HG03196 (cell line): ENCODE measurements at regions not wholly inside any gene's neighbourhood (a gene's known extent, or its start where the extent isn't known, plus 50 kb on each side); places are given as distances from the start of the nearest gene placed in this dataset.
"Not testable (repeated sequence)": the region's sequence is repeated elsewhere in the genome, so short reads cannot be mapped to it uniquely, and the experiment has no call there.

ENCODE experiments used
- ATAC-seq: cut with Tn5 transposase; IDR thresholded peaks from one replicate; pipeline ENCODE4 v1.9.1; 2021; ENCODE audit not compliant: unreplicated experiment

GRCh38 chr4:62771983-62772557 is 1571.9 kb downstream of the ADGRL3 start:
- no peak for ATAC-seq

GRCh38 chr4:62740296-62740695 is 1540.2 kb downstream of the ADGRL3 start:
- ATAC-seq = no peak

GRCh38 chr4:62717154-62717553 is 1517.0 kb downstream of the ADGRL3 start:
- ATAC-seq = no peak

GRCh38 chr4:62711575-62711974 is 1511.4 kb downstream of the ADGRL3 start:
- no peak for ATAC-seq

- no peak for ATAC-seq
These were observed 1509.6 kb downstream of the ADGRL3 start for GRCh38 chr4:62709618-62710252.

GRCh38 chr4:62706423-62706822 is 1506.3 kb downstream of the ADGRL3 start:
- ATAC-seq = no peak

- ATAC-seq = no peak
These were observed 1483.9 kb downstream of the ADGRL3 start for GRCh38 chr4:62683799-62684566.

- no peak for ATAC-seq
These were observed 1476.8 kb downstream of the ADGRL3 start for GRCh38 chr4:62676962-62677361.

- ATAC-seq = no peak
These were observed 1470.4 kb downstream of the ADGRL3 start for GRCh38 chr4:62670514-62670913.

GRCh38 chr4:62661821-62662220 is 1461.7 kb downstream of the ADGRL3 start:
- ATAC-seq = no peak

- no peak for ATAC-seq
These were observed 1455.9 kb downstream of the ADGRL3 start for GRCh38 chr4:62656006-62656405.

GRCh38 chr4:62644372-62644771 is 1444.2 kb downstream of the ADGRL3 start:
- ATAC-seq = no peak

GRCh38 chr4:62640296-62640695 is 1440.2 kb downstream of the ADGRL3 start:
- no peak for ATAC-seq

- ATAC-seq = no peak
These were observed 1427.5 kb downstream of the ADGRL3 start for GRCh38 chr4:62627671-62628070.

- no peak for ATAC-seq
These were observed 1427.0 kb downstream of the ADGRL3 start for GRCh38 chr4:62627141-62627540.

GRCh38 chr4:62622089-62622488 is 1422.0 kb downstream of the ADGRL3 start:
- ATAC-seq = no peak

GRCh38 chr4:62619971-62620370 is 1419.8 kb downstream of the ADGRL3 start:
- no peak for ATAC-seq

- no peak for ATAC-seq
These were observed 1417.9 kb downstream of the ADGRL3 start for GRCh38 chr4:62618042-62618441.

GRCh38 chr4:62601737-62602136 is 1401.6 kb downstream of the ADGRL3 start:
- ATAC-seq = no peak

GRCh38 chr4:62595265-62595664 is 1395.1 kb downstream of the ADGRL3 start:
- ATAC-seq = not testable (repeated sequence)

GRCh38 chr4:62591756-62592155 is 1391.6 kb downstream of the ADGRL3 start:
- no peak for ATAC-seq

- ATAC-seq = no peak
These were observed 1388.5 kb downstream of the ADGRL3 start for GRCh38 chr4:62588671-62589070.
